SKM-1 (cell line): ENCODE measurements at regions not wholly inside any gene's neighbourhood (a gene's known extent, or its start where the extent isn't known, plus 50 kb on each side); places are given as distances from the start of the nearest gene placed in this dataset.
A peak's percentile ranks its signal among the peaks of the same experiment; 100 is the strongest.
"Not testable (repeated sequence)": the region's sequence is repeated elsewhere in the genome, so short reads cannot be mapped to it uniquely, and the experiment has no call there.

Experiments used
- DNase-seq: peaks from one replicate; lab custom pipeline; 2025; ENCODE audit not compliant: unreplicated experiment; lab: John Stamatoyannopoulos, UW

GRCh38 chr15:23846218-23846617 lies 159.1 kb upstream of the NDN start:
- DNase-seq, result no peak

GRCh38 chr15:23850666-23851065 lies 163.6 kb upstream of the NDN start:
- DNase-seq, result no peak

- DNase-seq, result no peak
Measured at GRCh38 chr15:23851921-23852320, 164.8 kb upstream of the NDN start.

DNA sequence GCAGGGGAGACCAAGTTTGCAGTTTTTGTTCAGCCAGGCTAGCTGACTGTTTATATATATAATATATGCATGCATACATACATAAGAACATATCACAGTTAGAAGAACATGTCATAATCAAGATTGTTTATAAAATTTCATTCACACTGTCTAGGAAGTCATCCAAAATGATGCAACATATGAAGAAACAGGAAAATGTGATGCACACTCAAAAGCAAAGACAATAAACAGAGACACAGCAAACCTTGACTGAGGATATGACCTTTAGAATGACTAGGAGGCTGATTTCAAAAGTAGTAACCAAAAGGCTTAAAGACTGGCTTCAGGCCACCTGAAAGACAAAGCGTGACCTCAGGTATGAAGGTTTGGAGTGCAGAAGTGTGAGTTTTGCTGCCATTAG lies 166.2 kb upstream of the NDN start:
- DNase-seq, result no peak

DNA sequence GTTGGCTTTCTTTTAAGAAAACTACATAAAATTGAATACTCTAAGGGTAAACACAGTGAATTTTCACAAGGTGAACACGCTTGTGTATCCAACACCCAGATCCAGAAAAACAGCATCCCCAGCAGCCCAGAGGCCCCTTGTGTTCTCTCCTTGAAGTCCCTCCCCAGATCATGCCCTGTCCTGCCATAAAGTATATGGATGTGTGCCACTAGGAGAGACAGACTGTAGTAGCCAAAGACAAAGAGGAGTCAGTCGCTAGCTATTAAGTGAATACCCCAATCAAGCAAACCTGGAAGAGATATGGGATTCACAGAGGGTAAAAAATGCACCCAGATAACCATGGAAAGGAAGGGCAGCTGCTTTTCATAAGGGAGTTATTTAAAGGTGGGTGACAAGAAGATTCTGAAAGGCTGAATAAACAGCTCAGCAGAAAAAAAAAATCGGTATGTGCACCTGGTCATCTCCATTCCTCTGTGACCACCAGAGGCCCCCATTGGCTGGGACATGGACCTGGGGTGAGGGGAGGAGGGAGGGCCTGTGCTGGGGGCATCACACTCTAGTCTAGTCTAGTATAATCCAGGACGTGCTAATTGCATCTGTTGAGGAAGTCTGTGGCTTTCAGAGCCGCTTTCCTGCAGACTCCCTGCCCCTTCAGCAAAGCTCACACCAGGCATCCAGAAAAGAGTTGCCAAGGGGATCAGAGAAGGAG lies 167.3 kb upstream of the NDN start:
- DNase-seq, result no peak

GRCh38 chr15:23854912-23855659 lies 168.0 kb upstream of the NDN start:
- no peak for DNase-seq

DNA sequence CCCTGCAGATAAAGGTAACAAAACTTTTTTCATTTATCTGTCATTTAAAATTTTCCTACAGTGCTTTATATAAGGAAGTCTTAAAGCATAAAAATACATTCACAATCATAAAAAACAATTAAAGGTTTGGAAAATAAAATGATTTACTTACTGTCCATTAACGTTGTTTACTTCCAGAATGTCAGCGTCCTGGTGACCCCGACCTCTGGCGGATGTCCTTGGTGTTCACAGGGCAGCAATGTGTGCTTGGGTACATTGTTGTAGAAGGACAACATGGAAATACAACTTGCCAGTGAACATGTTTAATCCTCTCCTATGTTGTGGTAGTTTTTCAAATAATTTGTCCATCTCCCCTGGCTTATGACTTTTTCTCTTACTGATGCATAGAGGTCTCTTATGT lies 168.8 kb upstream of the NDN start:
- DNase-seq, result no peak

DNA sequence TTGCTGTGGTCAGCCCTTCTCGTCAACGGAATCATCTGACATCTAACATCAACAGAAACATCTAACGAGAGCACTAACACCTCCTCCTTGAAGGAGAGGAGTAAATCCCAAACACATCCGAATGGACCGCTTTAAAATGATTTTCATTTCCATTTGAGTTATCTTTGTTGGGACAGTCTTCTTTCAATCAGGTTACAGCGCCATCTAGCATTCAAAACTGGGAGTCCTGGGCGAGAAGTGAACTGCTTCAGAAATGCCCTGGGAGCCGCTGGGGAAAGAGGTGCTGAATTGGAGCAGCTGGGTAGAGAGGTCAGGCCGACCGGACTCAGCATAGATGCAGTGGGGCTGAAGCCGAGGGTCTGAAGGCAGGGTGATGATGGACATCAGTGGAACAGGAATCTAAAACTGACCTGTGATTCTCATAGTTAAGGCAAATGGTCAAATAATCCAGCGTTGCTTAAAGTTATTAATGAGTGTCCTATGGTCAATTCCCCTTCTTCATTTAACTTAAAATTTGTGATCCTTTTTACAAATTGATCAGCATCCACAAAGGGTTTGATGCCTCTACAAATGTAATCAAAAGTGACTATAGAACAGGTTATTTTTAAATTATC lies 170.0 kb upstream of the NDN start:
- peak; percentile 27 for DNase-seq

GRCh38 chr15:23859008-23859407 lies 171.9 kb upstream of the NDN start:
- no peak for DNase-seq

DNA sequence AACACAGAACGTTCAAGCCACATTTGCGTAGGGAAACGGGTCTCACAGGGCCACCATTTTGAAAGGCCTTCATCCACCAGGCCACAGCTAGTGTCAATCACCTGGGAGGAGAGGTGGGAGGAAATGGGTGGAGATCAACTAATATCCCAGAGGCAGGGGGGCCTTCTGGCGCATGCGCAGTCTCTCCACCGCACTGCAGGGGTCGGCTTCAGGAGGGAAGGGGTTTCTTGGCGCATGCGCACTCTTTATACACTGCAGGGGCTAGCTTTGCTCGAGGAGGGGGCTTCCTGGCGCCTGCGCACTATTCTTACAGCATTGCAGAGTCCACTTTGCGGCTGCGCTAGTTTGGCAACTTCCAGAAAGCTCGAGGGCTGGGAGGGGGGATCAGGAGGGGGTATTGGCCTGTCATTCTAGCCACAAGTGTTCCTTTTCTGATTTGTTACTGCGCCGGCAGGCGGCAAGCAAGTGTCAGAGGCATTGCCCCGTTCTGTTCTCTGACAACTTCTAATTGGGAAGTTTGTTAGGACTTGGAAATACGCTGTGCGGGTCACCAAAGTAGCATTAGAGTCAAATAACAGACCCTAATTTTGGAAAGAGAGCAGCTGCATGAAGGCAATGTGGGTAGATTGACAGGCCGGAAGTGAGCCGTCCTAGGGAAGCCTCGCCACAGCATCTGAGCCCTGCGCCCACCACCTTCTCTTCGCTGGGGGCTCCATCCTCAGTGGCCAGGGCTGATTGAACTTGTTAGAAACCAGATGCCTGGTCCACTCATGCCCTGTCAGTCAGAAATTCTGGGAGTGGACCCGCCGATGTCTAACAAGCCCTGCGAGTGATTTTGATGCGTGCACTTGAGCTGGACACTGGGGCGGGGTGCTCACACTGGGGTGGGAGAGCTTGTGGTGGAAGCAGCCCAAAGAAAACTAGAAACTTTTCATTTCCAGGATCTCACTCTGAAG lies 173.5 kb upstream of the NDN start:
- DNase-seq, result no peak

DNA sequence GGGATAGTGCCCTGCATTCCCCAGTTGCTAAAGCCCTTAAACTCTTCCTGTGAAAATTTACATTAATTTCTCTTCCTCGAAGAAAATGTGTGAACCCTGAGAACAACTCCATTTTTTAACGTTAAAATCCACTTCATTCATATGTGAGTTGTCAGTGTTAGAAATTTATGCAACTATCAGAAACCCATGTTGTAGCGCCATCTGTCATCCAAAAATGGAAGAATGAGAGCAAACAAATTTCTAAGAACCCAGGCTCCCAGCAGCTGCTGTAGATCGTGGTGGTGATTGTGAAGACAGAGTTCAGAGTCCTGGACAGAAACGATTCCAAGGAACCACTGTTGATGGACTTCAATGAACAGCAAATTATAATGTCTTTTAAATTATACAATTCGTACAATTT lies 179.7 kb upstream of the NDN start:
- DNase-seq, result no peak

DNA sequence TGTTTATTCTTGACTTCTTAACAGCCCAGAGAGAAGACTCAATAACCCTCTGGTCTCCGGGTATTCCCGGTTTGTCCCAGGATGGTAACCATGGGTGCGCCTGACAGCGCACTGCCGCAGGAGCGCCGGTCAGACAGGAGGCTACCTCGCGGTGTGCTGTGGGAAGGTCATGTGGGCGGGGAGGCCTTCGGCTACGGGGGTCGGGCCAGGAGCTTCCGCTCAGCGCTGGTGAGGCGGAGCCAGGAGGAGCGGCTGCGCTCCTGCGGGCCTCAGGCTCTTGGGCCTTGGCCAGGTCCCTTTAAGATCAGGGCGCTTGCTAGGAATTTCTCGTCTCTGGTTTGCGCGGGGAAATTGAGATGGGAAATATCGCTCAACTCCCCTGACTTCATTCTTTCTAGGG lies 182.3 kb upstream of the NDN start:
- no peak for DNase-seq

- not testable (repeated sequence) for DNase-seq
Measured at GRCh38 chr15:23873613-23874012, 186.5 kb upstream of the NDN start.

- DNase-seq, result no peak
Measured at GRCh38 chr15:23877502-23878412, 190.7 kb upstream of the NDN start.

DNA sequence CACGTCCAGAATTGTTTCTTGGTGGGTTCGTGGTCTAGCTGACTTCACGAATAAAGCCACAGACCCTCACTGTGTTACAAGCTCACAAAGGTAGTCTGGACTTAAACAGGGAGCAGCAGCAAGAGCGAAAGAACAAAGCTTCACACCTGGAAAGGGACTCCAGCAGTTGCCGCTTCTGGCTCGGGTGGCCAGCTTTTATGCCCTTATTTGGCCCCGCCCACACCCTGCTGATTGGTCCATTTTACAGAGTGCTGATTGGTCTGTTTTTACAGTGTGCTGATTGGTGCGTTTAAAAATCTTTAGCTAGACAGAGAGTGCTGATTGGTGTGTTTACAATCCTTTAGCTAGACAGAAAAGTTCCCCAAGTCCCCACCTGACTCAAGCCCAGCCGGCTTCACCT lies 194.2 kb upstream of the NDN start:
- no peak for DNase-seq

GRCh38 chr15:23890218-23890617 lies 203.1 kb upstream of the NDN start:
- no peak for DNase-seq

DNA sequence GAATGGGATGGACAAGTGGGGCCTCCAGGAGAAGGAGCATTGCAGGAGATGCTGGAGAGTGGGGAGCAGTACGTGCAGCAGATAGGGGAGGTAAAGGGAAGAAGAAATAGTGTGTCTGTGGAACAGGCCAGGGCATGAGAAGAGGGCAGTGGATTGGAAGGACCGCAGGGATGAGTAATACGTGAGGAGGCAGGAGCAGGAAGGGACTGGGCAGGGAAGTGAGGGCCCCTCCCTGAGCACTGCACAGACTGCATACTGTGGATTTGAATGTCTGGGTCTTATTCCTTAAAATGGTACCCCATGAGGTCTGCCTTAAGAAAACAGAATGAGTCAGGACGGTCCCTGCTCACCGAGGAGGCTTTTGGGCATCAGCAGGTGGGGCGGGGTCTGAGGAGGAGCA lies 210.0 kb upstream of the NDN start:
- no peak for DNase-seq

DNA sequence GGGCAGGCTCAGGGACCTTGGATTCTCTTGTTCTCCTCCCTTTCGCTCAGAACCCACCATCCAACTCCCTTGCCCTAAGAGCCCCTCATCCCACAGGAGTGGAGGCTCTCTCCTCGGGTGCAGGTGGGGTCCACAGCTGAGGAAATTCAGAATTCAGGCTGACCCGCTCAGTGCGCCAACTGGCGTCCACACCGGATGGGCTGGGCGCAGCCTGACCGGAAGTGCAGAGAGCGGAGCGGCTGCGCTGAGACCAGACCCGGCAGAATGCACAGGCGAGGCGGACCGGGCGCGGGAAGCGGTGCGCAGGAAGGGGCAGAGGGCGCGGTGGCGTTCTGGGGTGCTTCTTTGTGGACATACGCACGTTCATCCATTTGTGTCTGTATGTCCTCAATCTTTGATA lies 210.4 kb upstream of the NDN start:
- DNase-seq, result no peak

DNA sequence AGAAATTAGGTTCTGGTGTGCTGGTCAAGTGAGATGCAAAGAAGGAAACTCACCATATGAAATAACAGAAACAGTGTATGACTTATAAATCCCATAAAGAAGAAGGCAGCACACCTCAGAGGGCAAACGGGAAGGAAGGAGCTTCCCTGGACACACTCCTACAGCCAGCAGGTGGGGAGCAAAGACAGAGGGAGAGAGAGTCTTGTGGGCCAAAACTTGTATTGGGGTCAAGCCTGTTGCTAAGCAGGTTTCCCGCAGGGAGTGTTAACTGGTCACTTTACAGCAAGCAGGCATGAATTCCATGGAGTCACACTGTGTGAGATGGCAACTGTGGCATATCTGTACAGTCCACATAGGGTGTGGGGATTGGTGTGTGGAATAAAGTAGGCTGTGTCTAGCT lies 222.9 kb upstream of the NDN start:
- DNase-seq, result no peak

DNA sequence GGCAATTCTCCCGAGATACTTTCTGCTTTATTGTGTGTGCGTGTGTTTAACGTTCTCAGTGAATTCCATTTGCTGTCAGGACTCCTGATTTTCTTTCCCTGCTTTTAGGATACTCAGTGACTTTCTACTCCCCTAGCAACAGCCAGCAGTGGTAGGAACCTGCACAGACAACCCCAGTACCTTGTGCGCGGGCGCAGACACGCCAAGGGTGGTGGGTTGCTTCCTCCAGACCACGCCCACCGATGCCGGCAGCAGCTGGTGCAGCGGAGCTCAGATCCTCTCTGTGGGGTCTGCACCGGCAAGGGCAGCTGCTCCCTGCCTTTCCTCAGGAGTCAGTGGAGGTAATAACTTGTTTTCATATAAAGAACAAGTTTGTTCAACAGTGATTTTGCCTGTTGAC lies 225.1 kb upstream of the NDN start:
- DNase-seq, result no peak
